Upper lobe of left lung (tissue), 6 donors: ENCODE measurements at regions not wholly inside any gene's neighbourhood (a gene's known extent, or its start where the extent isn't known, plus 50 kb on each side); places are given as distances from the start of the nearest gene placed in this dataset.

Experiments
- ATAC-seq, 2 donors: fragments of 200-7000 bp; cut with Tn5 transposase; one replicate each; pipeline ENCODE4 v1.9.1; 2022; ENCODE audit warnings: mild to moderate bottlenecking in 2 of 2, moderate library complexity in 2 of 2; ENCODE audit not compliant: low FRiP score in 2 of 2
- DNase-seq, 2 donors: peaks; one replicate each; pipeline ENCODE4 v3.0.0-alpha.2; 2019 to 2020
- H3K27ac ChIP-seq, 4 donors: fragments of 200-600 bp; sonication (generic); one replicate each; pipeline ENCODE4 v1.5.1; 2016 to 2019
- H3K27me3 ChIP-seq, 4 donors: fragments of 200-600 bp; sonication (generic); one replicate each; pipeline ENCODE4 v1.5.1; 2017 to 2019
- H3K36me3 ChIP-seq, 4 donors: fragments of 200-600 bp; sonication (generic); one replicate each; pipeline ENCODE4 v1.5.1; 2016 to 2019
- H3K4me1 ChIP-seq, 4 donors: fragments of 200-600 bp; sonication (generic); one replicate each; pipeline ENCODE4 v1.5.1; 2018 to 2019
- H3K4me3 ChIP-seq, 4 donors: fragments of 200-600 bp; sonication (generic); one replicate each; pipeline ENCODE4 v1.5.1; 2017 to 2019; ENCODE audit warnings: mild to moderate bottlenecking in 2 of 4, moderate library complexity in 1 of 4
- H3K9me3 ChIP-seq, 4 donors: fragments of 200-600 bp; sonication (generic); one replicate each; pipeline ENCODE4 v1.5.1; 2018 to 2019
- CTCF ChIP-seq, 6 experiments: fragments of 450-650 bp in 4 of 6; fragments of 200-600 bp in 2 of 6; sonication (generic) in 2 of 6; IDR thresholded peaks; one replicate each; pipeline ENCODE4 v1.5.1; 2016 to 2019; ENCODE audit warnings: antibody characterized with exemption in 6 of 6
- EP300 ChIP-seq, 4 donors: sonication (generic); formaldehyde crosslinking; IDR thresholded peaks; one replicate each; pipeline ENCODE4 v1.5.1; 2017; ENCODE audit warnings: antibody characterized with exemption in 4 of 4, control low read depth in 2 of 4
- POLR2A ChIP-seq, 4 donors: fragments of 450-650 bp; IDR thresholded peaks; one replicate each; pipeline ENCODE4 v1.5.1; 2016 to 2017; ENCODE audit warnings: antibody characterized with exemption in 4 of 4, mild to moderate bottlenecking in 2 of 4
- POLR2AphosphoS5 ChIP-seq, 2 donors: sonication (generic); formaldehyde crosslinking; IDR thresholded peaks; one replicate each; pipeline ENCODE4 v1.5.1; 2017; ENCODE audit warnings: antibody characterized with exemption in 2 of 2
- WGBS, 2 donors: methylation state at CpG; one replicate each; pipeline ENCODE4 v1.1.5; 2017 to 2018; 5-methylcytosine and 5-hydroxymethylcytosine counted together
- donor health status: DM: no; HTN: no; CAD: no; lungs with moderate emphysema.
- donor health status: DM: no; HTN: yes; CAD: no; lungs with severe emphysema.

DNA sequence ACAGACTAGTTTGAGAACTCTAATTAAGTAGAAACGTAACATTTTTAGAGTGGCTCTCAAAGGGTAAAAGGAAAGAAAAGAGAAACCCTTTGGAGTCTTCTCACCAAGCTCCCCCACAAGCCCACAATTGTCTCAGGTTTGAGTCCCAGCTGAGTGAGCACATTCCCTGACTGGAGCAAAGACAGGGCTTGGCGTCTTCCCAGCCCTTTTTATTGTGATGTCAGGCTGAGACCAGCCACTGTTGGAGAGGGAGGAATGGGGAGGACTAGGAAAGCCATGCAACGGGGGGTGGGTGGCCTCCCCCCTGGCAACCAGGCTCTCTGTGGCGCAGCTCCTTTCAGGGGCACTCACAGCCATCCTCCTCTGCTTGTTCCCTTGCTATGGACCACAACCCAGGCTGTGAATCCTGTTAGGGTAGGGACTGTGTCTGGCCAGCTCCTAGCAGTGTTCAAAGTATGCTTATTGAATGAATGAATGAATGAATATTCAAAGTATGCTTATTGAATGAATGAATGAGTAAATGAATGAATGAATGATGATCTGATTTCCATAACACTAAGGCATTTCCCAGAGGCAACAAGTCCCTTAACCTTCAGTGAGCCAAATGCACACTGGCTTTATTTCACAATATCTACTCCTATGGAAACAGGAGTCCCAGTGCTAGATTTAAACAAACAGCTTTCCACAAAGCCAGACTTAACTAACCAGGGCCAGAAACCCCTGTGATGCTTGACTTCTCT, 413.3 kb downstream of the MID1IP1 start:
- H3K9me3 ChIP-seq: no peaks in the 10 kb centered on the region
- WGBS, 2 donors: 62 to 76% methylated on average over 2 to 4 of the region's 4 CpGs
- H3K27me3 ChIP-seq: no peaks in the 10 kb centered on the region
- no peak overlapping the region for H3K27ac ChIP-seq
- ATAC-seq: no peak
- H3K4me3 ChIP-seq: no peak overlapping the region
- no peak for TF ChIP-seq POLR2AphosphoS5 (IDR thresholded peaks at IDR 0.05)
- no peak for TF ChIP-seq POLR2A (IDR thresholded peaks at IDR 0.05)
- no peaks in the 10 kb centered on the region for H3K4me1 ChIP-seq
- H3K36me3 ChIP-seq: no peaks in the 10 kb centered on the region
- no peak for DNase-seq

DNA sequence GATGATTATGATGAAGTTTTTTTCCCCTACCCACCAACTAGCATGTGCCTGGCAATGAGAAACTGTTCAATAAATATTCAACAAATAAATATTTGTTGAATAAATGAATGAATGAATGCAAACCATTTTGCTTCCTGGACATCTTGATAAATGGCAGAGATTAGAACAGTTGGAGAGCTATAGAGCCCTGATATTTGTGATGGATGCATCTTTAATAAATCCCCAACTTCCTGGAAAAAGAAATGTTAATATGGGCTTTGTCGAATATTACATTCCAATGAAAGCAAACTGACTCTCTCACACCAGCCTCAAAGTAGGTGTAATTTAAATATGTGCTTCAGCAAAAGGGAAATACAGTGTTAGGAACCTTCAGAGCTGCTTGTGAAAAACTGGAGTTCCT, 419.7 kb downstream of the MID1IP1 start:
- Histone ChIP-seq H3K4me1 (no peaks in the 10 kb centered on the region), H3K9me3 (no peaks in the 10 kb centered on the region), H3K27ac (no peak overlapping the region), H3K4me3 (no peak overlapping the region), H3K36me3 (no peaks in the 10 kb centered on the region), H3K27me3 (no peaks in the 10 kb centered on the region)
- 45 to 61% methylated on average over 1 of the region's 1 CpG for WGBS, 2 donors
- ATAC-seq (no peak), DNase-seq (no peak)
- TF ChIP-seq CTCF (IDR thresholded peaks at IDR 0.05): no peak
- no peak for TF ChIP-seq EP300 (IDR thresholded peaks at IDR 0.05)
- no peak for TF ChIP-seq POLR2AphosphoS5 (IDR thresholded peaks at IDR 0.05)
- TF ChIP-seq POLR2A (IDR thresholded peaks at IDR 0.05): no peak

DNA sequence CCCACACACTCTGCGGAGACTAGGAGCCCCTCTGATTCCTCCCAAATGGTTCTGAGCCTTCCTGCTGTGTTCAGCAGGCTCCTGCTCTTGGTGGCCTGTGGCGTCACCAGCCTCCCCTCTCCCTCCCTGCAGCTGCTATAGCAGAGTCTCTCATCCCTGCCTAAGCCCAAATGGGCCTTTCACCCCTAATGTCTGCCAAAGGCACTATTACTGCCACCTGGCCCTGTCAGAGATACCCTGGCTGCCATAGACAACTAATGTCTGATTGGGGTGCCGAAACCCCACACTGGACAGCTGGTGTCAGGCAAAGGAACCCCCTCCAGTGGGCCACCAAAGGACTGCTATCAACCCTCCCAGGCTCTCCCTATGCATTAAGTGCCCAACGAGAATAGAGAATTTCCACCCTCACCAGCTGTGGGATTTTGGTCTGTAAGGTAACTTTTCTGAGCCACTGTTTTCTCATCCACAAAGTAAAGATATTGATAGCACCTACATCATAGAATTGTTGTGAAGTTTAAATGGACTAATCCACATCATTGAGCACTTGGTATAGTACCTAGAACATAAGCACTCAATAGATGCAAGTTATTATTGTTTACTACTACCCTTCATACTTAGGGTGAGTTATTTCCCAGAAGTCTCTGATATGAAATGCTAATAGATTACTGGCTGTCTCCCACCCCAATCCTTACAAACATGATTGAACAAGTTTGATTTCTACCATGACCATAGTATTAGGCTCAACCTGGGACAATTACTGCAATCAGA, 421.3 kb downstream of the MID1IP1 start:
- no peak overlapping the region for H3K4me3 ChIP-seq
- TF ChIP-seq POLR2A (IDR thresholded peaks at IDR 0.05) (no peak), POLR2AphosphoS5 (IDR thresholded peaks at IDR 0.05) (no peak), EP300 (IDR thresholded peaks at IDR 0.05) (no peak), CTCF (IDR thresholded peaks at IDR 0.05) (no peak)
- DNase-seq (no peak), ATAC-seq (no peak)
- H3K27ac ChIP-seq: no peak overlapping the region
- no peaks in the 10 kb centered on the region for H3K9me3 ChIP-seq
- 85 to 100% methylated on average over 1 to 4 of the region's 4 CpGs for WGBS, 2 donors
- no peaks in the 10 kb centered on the region for H3K27me3 ChIP-seq
- H3K36me3 ChIP-seq: no peaks in the 10 kb centered on the region
- no peaks in the 10 kb centered on the region for H3K4me1 ChIP-seq

DNA sequence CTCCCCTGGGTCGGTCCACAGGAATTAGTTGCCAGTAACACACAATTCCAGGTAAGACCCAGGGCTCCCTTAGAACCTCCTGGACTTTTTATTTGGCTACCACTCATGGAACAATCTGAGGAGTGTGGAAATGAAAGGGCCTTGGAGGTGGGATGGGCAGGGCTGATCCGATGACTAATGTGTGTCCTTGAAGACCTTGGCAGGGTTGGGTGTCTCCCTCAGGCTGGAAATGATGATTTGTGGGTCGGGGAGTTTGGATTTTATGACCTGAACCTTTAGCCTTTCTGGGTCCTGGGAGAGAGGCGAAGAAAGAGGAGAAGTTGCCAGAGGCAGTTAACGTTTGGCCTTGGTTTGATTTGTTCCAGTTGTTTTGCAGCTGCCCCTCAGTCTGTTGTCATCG, 425.0 kb downstream of the MID1IP1 start:
- H3K27ac ChIP-seq: no peak overlapping the region
- no peaks in the 10 kb centered on the region for H3K4me1 ChIP-seq
- DNase-seq: no peak
- no peak for ATAC-seq
- no peaks in the 10 kb centered on the region for H3K9me3 ChIP-seq
- TF ChIP-seq EP300 (IDR thresholded peaks at IDR 0.05): no peak
- TF ChIP-seq POLR2A (IDR thresholded peaks at IDR 0.05): no peak
- no peak overlapping the region for H3K4me3 ChIP-seq
- WGBS, 2 donors: 54 to 62% methylated on average over 5 to 6 of the region's 6 CpGs
- no peaks in the 10 kb centered on the region for H3K36me3 ChIP-seq
- H3K27me3 ChIP-seq: no peaks in the 10 kb centered on the region

DNA sequence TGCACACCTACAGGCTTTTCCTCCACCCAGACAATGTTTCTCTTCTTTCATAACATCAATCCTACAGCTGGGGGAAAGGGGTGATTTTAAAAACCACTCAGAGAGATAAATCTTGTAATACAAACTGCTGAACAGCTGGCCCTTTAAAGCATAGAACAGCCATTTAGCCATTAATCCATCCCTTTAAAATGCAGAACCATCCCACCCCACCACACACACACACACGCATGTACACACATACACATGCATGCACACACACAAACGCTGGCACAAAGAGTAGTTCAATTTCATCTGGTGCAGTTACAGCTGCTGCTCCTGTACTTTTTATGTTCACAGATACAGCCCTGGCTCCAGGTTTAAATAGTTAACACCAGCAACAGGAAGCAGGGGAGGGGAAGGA, 426.1 kb downstream of the MID1IP1 start:
- no peak for ATAC-seq
- Histone ChIP-seq H3K4me1 (no peaks in the 10 kb centered on the region), H3K27ac (no peak overlapping the region), H3K27me3 (no peaks in the 10 kb centered on the region), H3K4me3 (no peak overlapping the region), H3K36me3 (no peaks in the 10 kb centered on the region), H3K9me3 (no peaks in the 10 kb centered on the region)
- 52 to 63% methylated on average over 2 of the region's 2 CpGs for WGBS, 2 donors
- TF ChIP-seq CTCF (IDR thresholded peaks at IDR 0.05): no peak
- no peak for TF ChIP-seq POLR2A (IDR thresholded peaks at IDR 0.05)
- TF ChIP-seq POLR2AphosphoS5 (IDR thresholded peaks at IDR 0.05): no peak
- TF ChIP-seq EP300 (IDR thresholded peaks at IDR 0.05): no peak
- DNase-seq: no peak
